H1 (cell line): ENCODE measurements at regions not wholly inside any gene's neighbourhood (a gene's known extent, or its start where the extent isn't known, plus 50 kb on each side); places are given as distances from the start of the nearest gene placed in this dataset.

Experiments used
- CTCF ChIA-PET: fragments of 300-600 bp; sonication (Branson Sonifier 250); formaldehyde crosslinking; loops from one replicate; lab custom pipeline; 2021; ENCODE audit not compliant: partially characterized antibody; lab: Charles Lee
- POLR2A ChIA-PET: fragments of 300-600 bp; sonication (Branson Sonifier 250); formaldehyde crosslinking; loops from one replicate; lab custom pipeline; 2021; ENCODE audit warnings: inconsistent platforms; ENCODE audit not compliant: partially characterized antibody; lab: Charles Lee
- DNase-seq, 2 experiments: peaks; one replicate each; pipeline versions ENCODE4 v3.0.0 to v3.0.0-alpha.2; 2010 to 2022; ENCODE audit warnings: low spot score in 2 of 2, low read depth in 1 of 2, mixed read lengths in 1 of 2
- FAIRE-seq: peaks from 2 replicates; lab custom pipeline; 2011; peaks lifted over from hg19 to GRCh38; lab: Jason Lieb, UNC
- H2AFZ ChIP-seq: 2 replicates; pipeline ENCODE4 v1.8.1; 2012; ENCODE audit warnings: low read length, inconsistent platforms
- H2AK5ac ChIP-seq: 2 replicates; pipeline ENCODE4 v1.6.1; 2013; ENCODE audit warnings: low read depth, low read length
- H2BK120ac ChIP-seq: replicated peaks from 2 replicates; pipeline ENCODE3; 2013; ENCODE audit warnings: low read depth, low read length, inconsistent platforms
- H2BK12ac ChIP-seq: 2 replicates; pipeline ENCODE4 v1.6.1; 2013; ENCODE audit warnings: low read depth, low read length
- H2BK15ac ChIP-seq: 2 replicates; pipeline ENCODE4 v1.6.1; 2013; ENCODE audit warnings: low read length
- H2BK20ac ChIP-seq: 2 replicates; pipeline ENCODE4 v1.6.1; 2013; ENCODE audit warnings: low read length
- H2BK5ac ChIP-seq: 2 replicates; pipeline ENCODE4 v1.6.1; 2013; ENCODE audit warnings: low read depth, low read length
- H3K14ac ChIP-seq: 2 replicates; pipeline ENCODE4 v1.6.1; 2013; ENCODE audit warnings: inconsistent platforms; ENCODE audit not compliant: insufficient read length
- H3K18ac ChIP-seq: 2 replicates; pipeline ENCODE4 v1.6.1; 2013; ENCODE audit warnings: low read length; ENCODE audit errors: extremely low read depth
- H3K23ac ChIP-seq: 2 replicates; pipeline ENCODE4 v1.6.1; 2013; ENCODE audit warnings: inconsistent platforms; ENCODE audit not compliant: insufficient read length
- H3K23me2 ChIP-seq: 2 replicates; pipeline ENCODE4 v1.6.1; 2013; ENCODE audit warnings: low read depth, low read length
- H3K27ac ChIP-seq: 2 replicates; pipeline ENCODE4 v1.6.1; 2011; ENCODE audit warnings: low read depth, low read length, inconsistent platforms
- H3K27me3 ChIP-seq, 4 experiments: replicated peaks in 1 of 4; 1 replicate in 1 of 4; 2 replicates in 3 of 4; pipeline versions ENCODE4 v1.6.1 to v1.8.1; 2011 to 2013; ENCODE audit warnings: low read length in 3 of 4, mild to moderate bottlenecking in 3 of 4, inconsistent platforms in 2 of 4, mixed read lengths in 2 of 4, moderate library complexity in 1 of 4; ENCODE audit not compliant: control insufficient read depth in 3 of 4, insufficient read depth in 3 of 4; ENCODE audit errors: extremely low read depth in 1 of 4
- H3K36me3 ChIP-seq, 4 experiments: 2 replicates each; pipeline versions ENCODE4 v1.6.1 to v1.8.1; 2011 to 2013; ENCODE audit warnings: mild to moderate bottlenecking in 4 of 4, low read length in 3 of 4, moderate library complexity in 2 of 4, control low read depth in 1 of 4, inconsistent platforms in 1 of 4; ENCODE audit not compliant: insufficient read depth in 4 of 4, control insufficient read depth in 2 of 4
- H3K4ac ChIP-seq: replicated peaks from 2 replicates; pipeline ENCODE3; 2013; ENCODE audit warnings: low read length, low read depth, mixed read lengths, inconsistent platforms; ENCODE audit not compliant: insufficient read length
- H3K4me1 ChIP-seq, 4 experiments: replicated peaks in 1 of 4; 1 replicate in 1 of 4; 2 replicates in 3 of 4; pipeline versions ENCODE4 v1.6.1 to v1.8.1; 2011 to 2013; ENCODE audit warnings: low read length in 3 of 4, inconsistent platforms in 2 of 4, mixed read lengths in 1 of 4; ENCODE audit not compliant: insufficient read depth in 4 of 4, control insufficient read depth in 3 of 4
- H3K4me2 ChIP-seq, 2 experiments: 2 replicates each; pipeline versions ENCODE4 v1.6.1 to v1.8.1; 2011 to 2013; ENCODE audit warnings: low read depth in 2 of 2, low read length in 2 of 2, control low read depth in 1 of 2, inconsistent platforms in 1 of 2, mild to moderate bottlenecking in 1 of 2; ENCODE audit not compliant: insufficient read depth in 1 of 2
- H3K4me3 ChIP-seq, 4 experiments: fragments of 200-600, 300-600 bp in 1 of 4; sonication (generic), shearing (Covaris generic), sonication (Bioruptor Twin) in 1 of 4; 2 replicates each; pipeline versions ENCODE4 v1.5.1 to v1.8.1; 2011 to 2016; ENCODE audit warnings: low read length in 4 of 4, low read depth in 3 of 4, control low read depth in 2 of 4, inconsistent platforms in 2 of 4, mild to moderate bottlenecking in 2 of 4, mixed read lengths in 1 of 4, moderate library complexity in 1 of 4; ENCODE audit not compliant: insufficient read depth in 2 of 4; ENCODE audit errors: extremely low read depth in 1 of 4
- H3K56ac ChIP-seq: replicated peaks from 2 replicates; pipeline ENCODE3; 2013; ENCODE audit warnings: low read depth, mild to moderate bottlenecking, mixed read lengths, low read length, inconsistent platforms; ENCODE audit not compliant: insufficient read length
- H3K79me1 ChIP-seq: 2 replicates; pipeline ENCODE4 v1.6.1; 2013; ENCODE audit warnings: low read depth, low read length, control low read depth
- H3K79me2 ChIP-seq, 2 experiments: 2 replicates each; pipeline versions ENCODE4 v1.6.1 to v1.8.1; 2012 to 2013; ENCODE audit warnings: low read length in 2 of 2, mild to moderate bottlenecking in 2 of 2, inconsistent platforms in 1 of 2; ENCODE audit not compliant: insufficient read depth in 2 of 2, control insufficient read depth in 1 of 2
- H3K9ac ChIP-seq, 4 experiments: replicated peaks in 1 of 4; 1 replicate in 1 of 4; 2 replicates in 3 of 4; pipeline versions ENCODE4 v1.6.1 to v1.8.1; 2011 to 2013; ENCODE audit warnings: low read depth in 3 of 4, low read length in 3 of 4, control low read depth in 2 of 4, mild to moderate bottlenecking in 2 of 4, moderate library complexity in 2 of 4, inconsistent platforms in 1 of 4; ENCODE audit errors: extremely low read depth in 1 of 4
- H3K9me3 ChIP-seq, 2 experiments: 2 replicates each; pipeline versions ENCODE4 v1.6.1 to v1.8.1; 2012 to 2013; ENCODE audit warnings: mild to moderate bottlenecking in 2 of 2, moderate library complexity in 2 of 2, control low read depth in 1 of 2, inconsistent platforms in 1 of 2, low read depth in 1 of 2, low read length in 1 of 2, mixed read lengths in 1 of 2; ENCODE audit not compliant: insufficient read depth in 2 of 2
- H4K20me1 ChIP-seq, 2 experiments: replicated peaks in 1 of 2; 2 replicates each; pipeline versions ENCODE3 to v1.8.1; 2011 to 2013; ENCODE audit warnings: inconsistent platforms in 2 of 2, low read length in 2 of 2, mild to moderate bottlenecking in 1 of 2; ENCODE audit not compliant: insufficient read depth in 2 of 2, control insufficient read depth in 1 of 2
- H4K5ac ChIP-seq: 2 replicates; pipeline ENCODE4 v1.6.1; 2013; ENCODE audit warnings: low read length, low read depth, mixed read lengths, inconsistent platforms; ENCODE audit not compliant: insufficient read length
- H4K8ac ChIP-seq: 2 replicates; pipeline ENCODE4 v1.8.0; 2013; ENCODE audit warnings: mild to moderate bottlenecking, moderate library complexity, low read length, inconsistent platforms; ENCODE audit not compliant: insufficient read depth; ENCODE audit errors: extremely low read depth
- H4K91ac ChIP-seq: replicated peaks from 2 replicates; pipeline ENCODE3; 2013; ENCODE audit warnings: low read length, mixed read lengths, inconsistent platforms; ENCODE audit not compliant: insufficient read length
- JUN ChIP-seq: IDR thresholded peaks from 2 replicates; pipeline ENCODE4 v1.6.1; 2011; ENCODE audit warnings: low read depth, mild to moderate bottlenecking, improper control_type of control experiment, low read length
- KDM5A ChIP-seq: fragments of 200-600 bp; IDR thresholded peaks from 2 replicates; pipeline ENCODE4 v1.7.1; 2012; ENCODE audit warnings: mild to moderate bottlenecking, low read length, inconsistent platforms, mixed read lengths
- NRF1 ChIP-seq: IDR thresholded peaks from 2 replicates; pipeline ENCODE4 v1.6.1; 2011; ENCODE audit warnings: mild to moderate bottlenecking, low read depth, low read length, improper control_type of control experiment
- RAD21 ChIP-seq, 2 experiments: IDR thresholded peaks in 1 of 2; conservative IDR thresholded peaks in 1 of 2; 2 replicates each; pipeline ENCODE4 v1.6.1; 2011; ENCODE audit warnings: low read depth in 2 of 2, low read length in 2 of 2, improper control_type of control experiment in 1 of 2, inconsistent platforms in 1 of 2, mild to moderate bottlenecking in 1 of 2, moderate library complexity in 1 of 2
- RNF2 ChIP-seq: fragments of 200-900, 300-1000 bp; sonication (generic); IDR thresholded peaks from 2 replicates; pipeline ENCODE4 v1.7.1; 2016; ENCODE audit warnings: borderline replicate concordance, low read depth, mild to moderate bottlenecking, antibody characterized with exemption, low read length; ENCODE audit not compliant: poor library complexity, severe bottlenecking; ENCODE audit errors: missing control alignments
- SAP30 ChIP-seq: fragments of 300-600 bp; sonication (generic); IDR thresholded peaks from 2 replicates; pipeline ENCODE4 v1.7.1; 2012; ENCODE audit warnings: low read length, moderate library complexity, mild to moderate bottlenecking, inconsistent platforms; ENCODE audit not compliant: insufficient read depth, insufficient replicate concordance
- TAF1 ChIP-seq: IDR thresholded peaks from 2 replicates; pipeline ENCODE4 v1.6.1; 2011; ENCODE audit warnings: mild to moderate bottlenecking, low read depth, low read length
- WGBS, 2 experiments: shearing (Covaris generic) in 1 of 2; methylation state at CpG; one replicate each; pipeline versions ENCODE4 v1.1.6 to v1.1.7; 2013 to 2015; ENCODE audit warnings: low lambda C conversion rate in 2 of 2, mixed read lengths in 2 of 2, inconsistent platforms in 1 of 2, low coverage in 1 of 2, missing lambda C conversion rate in 1 of 2; ENCODE audit not compliant: insufficient replicate concordance in 2 of 2, insufficient coverage in 1 of 2, insufficient read length in 1 of 2; ENCODE audit errors: extremely low coverage in 1 of 2, missing lambda C conversion rate in 1 of 2; 5-methylcytosine and 5-hydroxymethylcytosine counted together
- TF ChIP-seq, protein P1 (sequence below): IDR thresholded peaks from 2 replicates; pipeline ENCODE4 v1.6.1; 2012; ENCODE audit warnings: inconsistent platforms

DNA sequence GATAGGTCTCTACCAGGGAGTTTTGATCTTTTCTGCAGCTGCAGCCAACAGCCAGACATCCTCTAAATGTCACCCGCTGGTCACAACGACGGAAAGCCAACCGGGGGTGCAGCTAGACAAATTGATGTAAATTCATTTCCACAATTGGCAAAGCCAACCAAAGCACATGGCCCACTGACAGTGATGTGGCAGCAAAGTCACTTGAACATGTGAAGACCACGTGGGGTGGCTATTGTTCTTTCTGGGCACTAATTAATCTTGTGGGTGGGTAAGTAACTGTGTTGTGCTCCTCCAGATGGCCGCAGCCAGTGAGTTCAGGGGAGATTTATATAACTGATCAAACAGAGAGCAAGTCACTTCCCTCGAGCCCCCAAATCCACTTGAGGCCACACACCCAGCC, 354.1 kb downstream of the ANKRD30A start:
- no peaks in the 10 kb centered on the region for H3K27me3 ChIP-seq
- no peak for FAIRE-seq
- H3K18ac ChIP-seq = no peak overlapping the region
- no peaks in the 10 kb centered on the region for H4K20me1 ChIP-seq
- H3K9me3 ChIP-seq = peaks cover 43 to 82% of the 10 kb centered on the region in 2 experiments
- H3K36me3 ChIP-seq = no peaks in the 10 kb centered on the region
- H3K4me1 ChIP-seq = no peaks in the 10 kb centered on the region
- H3K14ac ChIP-seq = no peak overlapping the region
- H2AK5ac ChIP-seq = no peak overlapping the region
- H3K4me3 ChIP-seq = no peak overlapping the region
- no peaks in the 10 kb centered on the region for H3K23me2 ChIP-seq
- H3K79me1 ChIP-seq = no peaks in the 10 kb centered on the region
- no peak overlapping the region for H2AFZ ChIP-seq
- H3K79me2 ChIP-seq = no peaks in the 10 kb centered on the region
- no peak overlapping the region for H2BK15ac ChIP-seq
- H2BK120ac ChIP-seq = no peak overlapping the region
- POLR2A ChIA-PET = no interaction called here
- no peak for DNase-seq
- no peak overlapping the region for H3K4ac ChIP-seq
- H2BK5ac ChIP-seq = no peak overlapping the region
- CTCF ChIA-PET = no interaction called here
- no peak overlapping the region for H3K4me2 ChIP-seq
- 76% methylated on average over 7 of the region's 7 CpGs; no CpG with 5 or more reads in 1 of the 2 experiments for WGBS, 2 experiments
- TF ChIP-seq TAF1 (no peak), JUN (no peak), KDM5A (no peak), SAP30 (no peak), RNF2 (no peak), NRF1 (no peak), RAD21 (IDR thresholded peaks at IDR 0.05 in 1 of 2, conservative IDR thresholded peaks at IDR 0.05 in 1 of 2; ENCODE audit: low read depth in 2 of 2, low read length in 2 of 2) (no peak)
- TF ChIP-seq, protein P1, sequence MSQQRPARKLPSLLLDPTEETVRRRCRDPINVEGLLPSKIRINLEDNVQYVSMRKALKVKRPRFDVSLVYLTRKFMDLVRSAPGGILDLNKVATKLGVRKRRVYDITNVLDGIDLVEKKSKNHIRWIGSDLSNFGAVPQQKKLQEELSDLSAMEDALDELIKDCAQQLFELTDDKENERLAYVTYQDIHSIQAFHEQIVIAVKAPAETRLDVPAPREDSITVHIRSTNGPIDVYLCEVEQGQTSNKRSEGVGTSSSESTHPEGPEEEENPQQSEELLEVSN = no peak
- no peak overlapping the region for H4K8ac ChIP-seq
- no peak overlapping the region for H3K56ac ChIP-seq
- H2BK12ac ChIP-seq = no peak overlapping the region
- no peak overlapping the region for H4K91ac ChIP-seq
- H4K5ac ChIP-seq = no peak overlapping the region
- H3K27ac ChIP-seq = no peak overlapping the region
- H3K9ac ChIP-seq = no peak overlapping the region
- H2BK20ac ChIP-seq = no peak overlapping the region
- no peak overlapping the region for H3K23ac ChIP-seq
